GM23338 (cell line): ENCODE measurements at regions not wholly inside any gene's neighbourhood (a gene's known extent, or its start where the extent isn't known, plus 50 kb on each side); places are given as distances from the start of the nearest gene placed in this dataset.

Experiments used
- ATAC-seq: fragments of 200-7000 bp; cut with Tn5 transposase; 3 replicates; pipeline ENCODE4 v1.9.1; 2020
- DNase-seq: peaks from one replicate; pipeline ENCODE4 v3.0.0-alpha.2; 2015; ENCODE audit warnings: low spot score
- H2AFZ ChIP-seq: fragments of 200-600 bp; sonication (generic); 2 replicates; pipeline ENCODE4 v1.8.0; 2016; ENCODE audit warnings: antibody characterized with exemption, mild to moderate bottlenecking, moderate library complexity
- H3F3A ChIP-seq: fragments of 200-600 bp; sonication (generic); replicated peaks from 2 replicates; pipeline ENCODE4 v1.8.0; 2017; ENCODE audit warnings: antibody characterized with exemption, mixed run types, low read depth
- H3K27ac ChIP-seq: fragments of 200-600 bp; sonication (generic); 2 replicates; pipeline ENCODE4 v1.6.1; 2016; ENCODE audit warnings: low read depth
- H3K27me3 ChIP-seq: fragments of 200-600 bp; sonication (generic); 2 replicates; pipeline ENCODE4 v1.8.0; 2016; ENCODE audit warnings: mild to moderate bottlenecking, mixed run types, moderate library complexity; ENCODE audit not compliant: insufficient read depth
- H3K36me3 ChIP-seq: fragments of 200-600 bp; sonication (generic); 2 replicates; pipeline ENCODE4 v1.8.0; 2016; ENCODE audit warnings: mild to moderate bottlenecking; ENCODE audit not compliant: insufficient read depth
- H3K4me1 ChIP-seq: fragments of 200-600 bp; sonication (generic); 2 replicates; pipeline ENCODE4 v1.8.0; 2016; ENCODE audit warnings: mild to moderate bottlenecking, moderate library complexity; ENCODE audit not compliant: insufficient read depth
- H3K4me2 ChIP-seq: fragments of 200-600 bp; sonication (generic); 2 replicates; pipeline ENCODE4 v1.7.1; 2017; ENCODE audit warnings: mixed run types
- H3K4me3 ChIP-seq: fragments of 200-600 bp; sonication (generic); 2 replicates; pipeline ENCODE4 v1.6.1; 2016; ENCODE audit warnings: mixed run types
- H3K79me2 ChIP-seq: fragments of 200-600 bp; sonication (generic); replicated peaks from 2 replicates; pipeline ENCODE4 v1.8.0; 2017; ENCODE audit warnings: mild to moderate bottlenecking; ENCODE audit not compliant: insufficient read depth
- H3K9me2 ChIP-seq: fragments of 200-600 bp; sonication (generic); 2 replicates; pipeline ENCODE4 v1.8.0; 2017; ENCODE audit not compliant: insufficient read depth
- H4K20me1 ChIP-seq: fragments of 200-600 bp; sonication (generic); replicated peaks from 2 replicates; pipeline ENCODE4 v1.8.0; 2017; ENCODE audit warnings: mild to moderate bottlenecking; ENCODE audit not compliant: insufficient read depth
- H3K27ac Mint-ChIP-seq: 2 replicates; pipeline ENCODE4 v1.8.0; 2020; ENCODE audit warnings: inconsistent platforms, mild to moderate bottlenecking, moderate library complexity, mixed read lengths
- H3K27me3 Mint-ChIP-seq: 3 replicates; pipeline ENCODE4 v1.8.0; 2022; ENCODE audit warnings: low read depth, mild to moderate bottlenecking, moderate library complexity, mixed read lengths, inconsistent platforms; ENCODE audit not compliant: insufficient read depth, poor library complexity
- H3K36me3 Mint-ChIP-seq: 3 replicates; pipeline ENCODE4 v1.8.0; 2021; ENCODE audit warnings: low read depth, mild to moderate bottlenecking, inconsistent platforms, moderate library complexity, mixed read lengths
- H3K4me1 Mint-ChIP-seq: 3 replicates; pipeline ENCODE4 v1.8.0; 2020; ENCODE audit warnings: mild to moderate bottlenecking, inconsistent platforms, mixed read lengths
- H3K4me3 Mint-ChIP-seq: 3 replicates; pipeline ENCODE4 v1.8.0; 2021; ENCODE audit warnings: moderate library complexity, mild to moderate bottlenecking, inconsistent platforms, mixed read lengths
- H3K9me3 Mint-ChIP-seq: 3 replicates; pipeline ENCODE4 v1.8.0; 2020; ENCODE audit warnings: moderate library complexity, mild to moderate bottlenecking, inconsistent platforms, mixed read lengths
- CREB1 ChIP-seq: fragments of 250-450 bp; sonication (Bioruptor Pico); IDR thresholded peaks from 2 replicates; pipeline ENCODE4 v1.5.0; 2020; ENCODE audit warnings: low read depth, mild to moderate bottlenecking, moderate library complexity
- CTCF ChIP-seq, 2 experiments: fragments of 200-600 bp in 1 of 2; sonication (generic) in 1 of 2; conservative IDR thresholded peaks; 2 replicates each; pipeline versions ENCODE4 v1.5.1 to v1.6.1; 2016 to 2017; ENCODE audit warnings: antibody characterized with exemption in 2 of 2, low read depth in 2 of 2, mild to moderate bottlenecking in 2 of 2, moderate library complexity in 1 of 2
- ETS1 ChIP-seq: IDR thresholded peaks from 2 replicates; pipeline ENCODE4 v1.6.1; 2016; ENCODE audit warnings: antibody characterized with exemption
- EZH2 ChIP-seq: fragments of 200-600 bp; sonication (generic); IDR thresholded peaks from one replicate; pipeline ENCODE4 v1.8.0; 2017; ENCODE audit warnings: antibody characterized with exemption, mild to moderate bottlenecking, low read depth; ENCODE audit not compliant: unreplicated experiment
- EZH2phosphoT487 ChIP-seq: fragments of 200-600 bp; sonication (generic); IDR thresholded peaks from one replicate; pipeline ENCODE4 v1.8.1; 2018; ENCODE audit warnings: antibody characterized with exemption; ENCODE audit not compliant: unreplicated experiment
- JUNB ChIP-seq: IDR thresholded peaks from one replicate; pipeline ENCODE4 v1.6.1; 2016; ENCODE audit warnings: antibody characterized with exemption; ENCODE audit not compliant: unreplicated experiment
- NANOG ChIP-seq: IDR thresholded peaks from 2 replicates; pipeline ENCODE4 v1.6.1; 2016; ENCODE audit warnings: antibody characterized with exemption, borderline replicate concordance
- POLR2AphosphoS5 ChIP-seq: IDR thresholded peaks from 2 replicates; pipeline ENCODE4 v1.6.1; 2016; ENCODE audit warnings: antibody characterized with exemption, low read depth
- REST ChIP-seq: IDR thresholded peaks from one replicate; pipeline ENCODE4 v1.6.1; 2018; ENCODE audit warnings: antibody characterized with exemption; ENCODE audit not compliant: unreplicated experiment
- STAT1 ChIP-seq: IDR thresholded peaks from one replicate; pipeline ENCODE4 v1.6.1; 2016; ENCODE audit warnings: antibody characterized with exemption; ENCODE audit not compliant: unreplicated experiment
- ZNF114 ChIP-seq: fragments of 250-450 bp; sonication (Bioruptor Pico); IDR thresholded peaks from 2 replicates; pipeline ENCODE4 v1.5.0; 2020; ENCODE audit warnings: mild to moderate bottlenecking, moderate library complexity
- ZNF331 ChIP-seq: fragments of 250-450 bp; sonication (Bioruptor Pico); IDR thresholded peaks from 2 replicates; pipeline ENCODE4 v1.5.0; 2020; ENCODE audit warnings: low read depth, mild to moderate bottlenecking, moderate library complexity
- ZNF462 ChIP-seq: fragments of 250-450 bp; sonication (Bioruptor Pico); IDR thresholded peaks from 2 replicates; pipeline ENCODE4 v1.5.0; 2020; ENCODE audit warnings: mild to moderate bottlenecking, moderate library complexity

GRCh38 chr3:87822563-87822962, 236.2 kb downstream of the CGGBP1 start:
- H2AFZ ChIP-seq = no peak overlapping the region
- Mint-ChIP-seq H3K4me3 (no peak overlapping the region), H3K9me3 (no peaks in the 10 kb centered on the region), H3K27ac (no peak overlapping the region), H3K36me3 (no peaks in the 10 kb centered on the region), H3K4me1 (peaks cover 4% of the 10 kb centered on the region; the same call in 2 of the 3 replicates), H3K27me3 (no peaks in the 10 kb centered on the region)
- no peaks in the 10 kb centered on the region for H3K9me2 ChIP-seq
- no peak for TF ChIP-seq CTCF (conservative IDR thresholded peaks at IDR 0.05; ENCODE audit: low read depth in 2 of 2)
- no peak for TF ChIP-seq EZH2
- no peak for TF ChIP-seq ETS1
- no peak for TF ChIP-seq NANOG
- TF ChIP-seq STAT1 = no peak
- TF ChIP-seq ZNF114 (CRISPR knock-in tag) = no peak
- TF ChIP-seq JUNB = no peak
- no peak for TF ChIP-seq POLR2AphosphoS5
- no peak for TF ChIP-seq ZNF462 (CRISPR knock-in tag)
- no peak for TF ChIP-seq ZNF331 (CRISPR knock-in tag)
- TF ChIP-seq EZH2phosphoT487 = no peak
- TF ChIP-seq CREB1 (CRISPR knock-in tag) = no peak
- TF ChIP-seq REST = no peak
- H4K20me1 ChIP-seq = no peaks in the 10 kb centered on the region
- H3K36me3 ChIP-seq = no peaks in the 10 kb centered on the region
- no peak overlapping the region for H3K4me2 ChIP-seq
- ATAC-seq (no peak), DNase-seq (no peak)
- H3K4me1 ChIP-seq = no peaks in the 10 kb centered on the region
- H3K27me3 ChIP-seq = no peaks in the 10 kb centered on the region
- H3K79me2 ChIP-seq = no peaks in the 10 kb centered on the region
- no peak overlapping the region for H3K27ac ChIP-seq
- H3F3A ChIP-seq = no peaks in the 10 kb centered on the region
- H3K4me3 ChIP-seq = no peak overlapping the region
